Astrocyte of the cerebellum (primary cell): ENCODE measurements at regions not wholly inside any gene's neighbourhood (a gene's known extent, or its start where the extent isn't known, plus 50 kb on each side); places are given as distances from the start of the nearest gene placed in this dataset.

Source experiments
- DNase-seq: peaks from one replicate; pipeline ENCODE4 v3.0.0-alpha.2; 2011; ENCODE audit warnings: low read depth
- H3K4me3 ChIP-seq: 2 replicates; pipeline ENCODE4 v1.5.1; 2011; ENCODE audit warnings: mild to moderate bottlenecking, low read depth, low read length, moderate library complexity
- CTCF ChIP-seq: IDR thresholded peaks from 2 replicates; pipeline ENCODE4 v1.5.1; 2012; ENCODE audit warnings: low read length, low read depth, moderate library complexity, mild to moderate bottlenecking; ENCODE audit errors: missing control alignments
- in situ Hi-C: cut with HindIII; loops from 2 replicates; pipeline ENCODE4 v1.10.0; 2017; ENCODE audit warnings: low sequenced_read_pairs

- H3K4me3 ChIP-seq, result no peak overlapping the region
- no peak for DNase-seq
- in situ Hi-C loops, result no loop called here
- TF ChIP-seq CTCF, result no peak
Observed at GRCh38 chr16:50964491-50964890, 186.6 kb downstream of the SALL1 start.

GRCh38 chr16:50961952-50962351 lies 189.1 kb downstream of the SALL1 start:
- H3K4me3 ChIP-seq, result no peak overlapping the region
- in situ Hi-C loops, result no loop called here
- TF ChIP-seq CTCF, result no peak
- no peak for DNase-seq

- in situ Hi-C loops, result no loop called here
- no peak for TF ChIP-seq CTCF
- no peak for DNase-seq
Observed at GRCh38 chr16:50960517-50961202, 190.4 kb downstream of the SALL1 start.

GRCh38 chr16:50957056-50957455 lies 194.0 kb downstream of the SALL1 start:
- no peak for TF ChIP-seq CTCF
- H3K4me3 ChIP-seq, result no peak overlapping the region
- no peak for DNase-seq
- in situ Hi-C loops, result no loop called here

More at GRCh38 chr16:50960517-50961202, 190.4 kb downstream of the SALL1 start:
- no peak overlapping the region for H3K4me3 ChIP-seq

GRCh38 chr16:50956637-50957036 lies 194.4 kb downstream of the SALL1 start:
- no peak overlapping the region for H3K4me3 ChIP-seq
- no peak for TF ChIP-seq CTCF
- DNase-seq, result no peak
- in situ Hi-C loops, result no loop called here

GRCh38 chr16:50955311-50955710 lies 195.8 kb downstream of the SALL1 start:
- TF ChIP-seq CTCF, result no peak
- no peak overlapping the region for H3K4me3 ChIP-seq
- in situ Hi-C loops, result no loop called here
- DNase-seq, result no peak
